WTC11 (cell line): ENCODE measurements at regions not wholly inside any gene's neighbourhood (a gene's known extent, or its start where the extent isn't known, plus 50 kb on each side); places are given as distances from the start of the nearest gene placed in this dataset.

ENCODE experiments used
- ATAC-seq: fragments of 200-7000 bp; cut with Tn5 transposase; 2 replicates; pipeline ENCODE4 v1.10.0; 2021; ENCODE audit warnings: mild to moderate bottlenecking, moderate library complexity
- CTCF ChIA-PET: fragments of 300-600 bp; sonication (Branson Sonifier 250); formaldehyde crosslinking; loops from one replicate; lab custom pipeline; 2021; ENCODE audit warnings: antibody characterized with exemption; lab: Charles Lee
- POLR2A ChIA-PET: fragments of 350-600 bp; sonication (Branson Sonifier 250); formaldehyde crosslinking; loops from one replicate; lab custom pipeline; 2021; ENCODE audit warnings: antibody characterized with exemption; lab: Charles Lee
- DNase-seq: peaks from one replicate; pipeline ENCODE4 v3.0.0; 2021; ENCODE audit warnings: low spot score
- H3K27ac Mint-ChIP-seq: 2 replicates; pipeline ENCODE4 v1.8.0; 2021; ENCODE audit warnings: mixed read lengths
- H3K27me3 Mint-ChIP-seq: 2 replicates; pipeline ENCODE4 v1.8.0; 2021; ENCODE audit warnings: low read depth, mild to moderate bottlenecking, moderate library complexity, mixed read lengths
- H3K36me3 Mint-ChIP-seq: 2 replicates; pipeline ENCODE4 v1.8.0; 2021; ENCODE audit warnings: mixed read lengths
- H3K4me1 Mint-ChIP-seq: 2 replicates; pipeline ENCODE4 v1.8.0; 2022; ENCODE audit warnings: mixed read lengths
- H3K4me3 Mint-ChIP-seq: 2 replicates; pipeline ENCODE4 v1.8.0; 2021; ENCODE audit warnings: mild to moderate bottlenecking, moderate library complexity, mixed read lengths
- H3K9me3 Mint-ChIP-seq: 2 replicates; pipeline ENCODE4 v1.8.0; 2021; ENCODE audit warnings: mixed read lengths
- ATF1 ChIP-seq: sonication (generic); formaldehyde crosslinking; IDR thresholded peaks from 2 replicates; pipeline ENCODE4 v1.8.1; 2023; ENCODE audit warnings: mild to moderate bottlenecking, moderate library complexity, missing genetic modification reagents
- CBFB ChIP-seq: sonication (generic); formaldehyde crosslinking; IDR thresholded peaks from 2 replicates; pipeline ENCODE4 v1.8.1; 2022; ENCODE audit warnings: mild to moderate bottlenecking, low read depth, missing genetic modification reagents
- CREB1 ChIP-seq: sonication (generic); formaldehyde crosslinking; IDR thresholded peaks from 2 replicates; pipeline ENCODE4 v1.8.0; 2023; ENCODE audit warnings: mild to moderate bottlenecking, missing genetic modification reagents
- EMX1 ChIP-seq: fragments of 250-450 bp; sonication (Bioruptor Pico); IDR thresholded peaks from 2 replicates; pipeline ENCODE4 v1.8.0; 2021; ENCODE audit warnings: mild to moderate bottlenecking
- ETV6 ChIP-seq: sonication (generic); formaldehyde crosslinking; IDR thresholded peaks from 2 replicates; pipeline ENCODE4 v1.8.1; 2022; ENCODE audit warnings: mild to moderate bottlenecking, missing genetic modification reagents
- FOXK1 ChIP-seq: sonication (generic); formaldehyde crosslinking; IDR thresholded peaks from 2 replicates; pipeline ENCODE4 v1.8.0; 2022; ENCODE audit warnings: mild to moderate bottlenecking, moderate library complexity, missing genetic modification reagents
- GRHL2 ChIP-seq: fragments of 250-450 bp; sonication (Bioruptor Pico); IDR thresholded peaks from 2 replicates; pipeline ENCODE4 v1.8.0; 2022; ENCODE audit warnings: mild to moderate bottlenecking, moderate library complexity; ENCODE audit not compliant: insufficient replicate concordance, severe bottlenecking
- IRF2 ChIP-seq: sonication (generic); formaldehyde crosslinking; IDR thresholded peaks from 2 replicates; pipeline ENCODE4 v1.8.0; 2022; ENCODE audit warnings: low read depth, missing genetic modification reagents, borderline replicate concordance
- JUN ChIP-seq: sonication (generic); formaldehyde crosslinking; IDR thresholded peaks from 2 replicates; pipeline ENCODE4 v1.8.0; 2023; ENCODE audit warnings: mild to moderate bottlenecking, missing genetic modification reagents
- NFATC4 ChIP-seq: fragments of 250-450 bp; sonication (Bioruptor Pico); IDR thresholded peaks from 2 replicates; pipeline ENCODE4 v1.9.0; 2021; ENCODE audit warnings: mild to moderate bottlenecking
- NFE2L1 ChIP-seq: sonication (generic); formaldehyde crosslinking; IDR thresholded peaks from 2 replicates; pipeline ENCODE4 v1.8.1; 2023; ENCODE audit warnings: missing genetic modification reagents
- NFYB ChIP-seq: sonication (generic); formaldehyde crosslinking; conservative IDR thresholded peaks from 2 replicates; pipeline ENCODE4 v1.8.0; 2022; ENCODE audit warnings: low read depth, missing genetic modification reagents
- NR1H2 ChIP-seq: sonication (generic); formaldehyde crosslinking; IDR thresholded peaks from 2 replicates; pipeline ENCODE4 v1.9.0; 2021; ENCODE audit warnings: mild to moderate bottlenecking, moderate library complexity, missing genetic modification reagents
- SMAD3 ChIP-seq: sonication (generic); formaldehyde crosslinking; IDR thresholded peaks from 2 replicates; pipeline ENCODE4 v1.8.0; 2022; ENCODE audit warnings: missing genetic modification reagents, mild to moderate bottlenecking, borderline replicate concordance
- SMAD4 ChIP-seq: sonication (generic); formaldehyde crosslinking; IDR thresholded peaks from 2 replicates; pipeline ENCODE4 v1.8.0; 2022; ENCODE audit warnings: mild to moderate bottlenecking, missing genetic modification reagents
- TP53 ChIP-seq: sonication (generic); formaldehyde crosslinking; IDR thresholded peaks from 2 replicates; pipeline ENCODE4 v1.8.1; 2023; ENCODE audit warnings: mild to moderate bottlenecking, missing genetic modification reagents
- USF2 ChIP-seq: sonication (generic); formaldehyde crosslinking; IDR thresholded peaks from 2 replicates; pipeline ENCODE4 v1.8.1; 2023; ENCODE audit warnings: mild to moderate bottlenecking, missing genetic modification reagents, moderate library complexity
- ZBTB21 ChIP-seq: sonication (generic); formaldehyde crosslinking; IDR thresholded peaks from 2 replicates; pipeline ENCODE4 v1.8.1; 2023; ENCODE audit warnings: mild to moderate bottlenecking, missing genetic modification reagents, borderline replicate concordance
- ZBTB43 ChIP-seq: sonication (generic); formaldehyde crosslinking; IDR thresholded peaks from 2 replicates; pipeline ENCODE4 v1.8.1; 2023; ENCODE audit warnings: mild to moderate bottlenecking, missing genetic modification reagents
- ZNF281 ChIP-seq: sonication (generic); formaldehyde crosslinking; IDR thresholded peaks from 2 replicates; pipeline ENCODE4 v1.8.0; 2023; ENCODE audit warnings: mild to moderate bottlenecking, missing genetic modification reagents
- ZNF671 ChIP-seq: fragments of 250-450 bp; sonication (Bioruptor Pico); IDR thresholded peaks from 2 replicates; pipeline ENCODE4 v1.8.0; 2021; ENCODE audit warnings: mild to moderate bottlenecking
- TF ChIP-seq, protein P1 (sequence below): sonication (generic); formaldehyde crosslinking; IDR thresholded peaks from 2 replicates; pipeline ENCODE4 v1.8.1; 2023; ENCODE audit warnings: mild to moderate bottlenecking, moderate library complexity, missing genetic modification reagents
- TF ChIP-seq, protein P2 (sequence below): sonication (generic); formaldehyde crosslinking; IDR thresholded peaks from 2 replicates; pipeline ENCODE4 v1.8.1; 2022; ENCODE audit warnings: mild to moderate bottlenecking, missing genetic modification reagents, moderate library complexity, borderline replicate concordance

- H3K27ac Mint-ChIP-seq = no peak overlapping the region
- H3K9me3 Mint-ChIP-seq = peaks cover 52% of the 10 kb centered on the region
- DNase-seq (no peak), ATAC-seq (no peak)
- no peak for TF ChIP-seq NFATC4
- no peak for TF ChIP-seq TP53 (CRISPR knock-in tag)
- TF ChIP-seq ZBTB43 (CRISPR knock-in tag) = no peak
- TF ChIP-seq SMAD3 (CRISPR knock-in tag) = no peak
- TF ChIP-seq GRHL2 = no peak
- no peak for TF ChIP-seq ZNF281 (CRISPR knock-in tag)
- TF ChIP-seq CBFB (CRISPR knock-in tag) = no peak
- TF ChIP-seq, protein P1, sequence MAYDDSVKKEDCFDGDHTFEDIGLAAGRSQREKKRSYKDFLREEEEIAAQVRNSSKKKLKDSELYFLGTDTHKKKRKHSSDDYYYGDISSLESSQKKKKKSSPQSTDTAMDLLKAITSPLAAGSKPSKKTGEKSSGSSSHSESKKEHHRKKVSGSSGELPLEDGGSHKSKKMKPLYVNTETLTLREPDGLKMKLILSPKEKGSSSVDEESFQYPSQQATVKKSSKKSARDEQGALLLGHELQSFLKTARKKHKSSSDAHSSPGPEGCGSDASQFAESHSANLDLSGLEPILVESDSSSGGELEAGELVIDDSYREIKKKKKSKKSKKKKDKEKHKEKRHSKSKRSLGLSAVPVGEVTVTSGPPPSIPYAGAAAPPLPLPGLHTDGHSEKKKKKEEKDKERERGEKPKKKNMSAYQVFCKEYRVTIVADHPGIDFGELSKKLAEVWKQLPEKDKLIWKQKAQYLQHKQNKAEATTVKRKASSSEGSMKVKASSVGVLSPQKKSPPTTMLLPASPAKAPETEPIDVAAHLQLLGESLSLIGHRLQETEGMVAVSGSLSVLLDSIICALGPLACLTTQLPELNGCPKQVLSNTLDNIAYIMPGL (CRISPR knock-in tag) = no peak
- no peak for TF ChIP-seq ATF1 (CRISPR knock-in tag)
- TF ChIP-seq NR1H2 (CRISPR knock-in tag) = no peak
- TF ChIP-seq FOXK1 = no peak
- no peak for TF ChIP-seq ZBTB21 (CRISPR knock-in tag)
- TF ChIP-seq NFYB (CRISPR knock-in tag) = no peak
- TF ChIP-seq ZNF671 = no peak
- no peak for TF ChIP-seq JUN (CRISPR knock-in tag)
- no peak for TF ChIP-seq USF2
- no peak for TF ChIP-seq IRF2
- TF ChIP-seq NFE2L1 = no peak
- H3K36me3 Mint-ChIP-seq = peaks cover 20% of the 10 kb centered on the region
- no peak overlapping the region for H3K4me3 Mint-ChIP-seq
- H3K27me3 Mint-ChIP-seq = 0 out of 2 replicates have a peak, but pooled peaks cover 3% of the 10 kb centered on the region
- H3K4me1 Mint-ChIP-seq = no peaks in the 10 kb centered on the region
- ChIA-PET POLR2A (no interaction called here), CTCF (no interaction called here)
Observed at GRCh38 chr2:136205615-136206014, 87.7 kb upstream of the CXCR4 start.

DNA sequence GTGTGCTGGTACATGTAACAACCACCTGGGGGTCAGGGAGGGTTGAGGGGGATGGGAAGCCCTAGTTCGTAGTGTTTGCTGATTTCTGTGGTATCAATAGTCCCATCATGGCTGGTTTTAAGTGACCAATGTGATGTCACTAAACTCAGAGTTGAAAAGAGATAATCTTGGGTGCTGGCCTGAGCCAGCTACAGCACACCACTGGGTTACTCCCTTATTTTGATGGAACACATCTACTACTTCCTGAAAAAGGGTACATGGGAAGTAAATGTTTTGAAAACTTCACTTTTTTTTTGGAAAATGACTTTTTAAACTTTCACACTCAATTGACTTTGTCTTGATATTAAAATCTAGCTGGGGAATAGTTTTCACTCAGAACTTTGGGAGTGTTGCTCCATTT lies 87.0 kb upstream of the CXCR4 start:
- no peak for DNase-seq
- H3K9me3 Mint-ChIP-seq = peaks cover 47% of the 10 kb centered on the region
- ATAC-seq = no peak
- H3K36me3 Mint-ChIP-seq = peaks cover 20% of the 10 kb centered on the region
- no peak overlapping the region for H3K4me3 Mint-ChIP-seq
- no peaks in the 10 kb centered on the region for H3K4me1 Mint-ChIP-seq
- CTCF ChIA-PET = no interaction called here
- POLR2A ChIA-PET = no interaction called here
- no peak overlapping the region for H3K27ac Mint-ChIP-seq
- no peak for TF ChIP-seq CREB1 (CRISPR knock-in tag)
- TF ChIP-seq, protein P2, sequence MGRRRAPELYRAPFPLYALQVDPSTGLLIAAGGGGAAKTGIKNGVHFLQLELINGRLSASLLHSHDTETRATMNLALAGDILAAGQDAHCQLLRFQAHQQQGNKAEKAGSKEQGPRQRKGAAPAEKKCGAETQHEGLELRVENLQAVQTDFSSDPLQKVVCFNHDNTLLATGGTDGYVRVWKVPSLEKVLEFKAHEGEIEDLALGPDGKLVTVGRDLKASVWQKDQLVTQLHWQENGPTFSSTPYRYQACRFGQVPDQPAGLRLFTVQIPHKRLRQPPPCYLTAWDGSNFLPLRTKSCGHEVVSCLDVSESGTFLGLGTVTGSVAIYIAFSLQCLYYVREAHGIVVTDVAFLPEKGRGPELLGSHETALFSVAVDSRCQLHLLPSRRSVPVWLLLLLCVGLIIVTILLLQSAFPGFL (CRISPR knock-in tag) = no peak
- no peak for TF ChIP-seq ETV6 (CRISPR knock-in tag)
- TF ChIP-seq SMAD4 (CRISPR knock-in tag) = no peak
- no peak for TF ChIP-seq EMX1 (CRISPR knock-in tag)
- 0 out of 2 replicates have a peak, but pooled peaks cover 2% of the 10 kb centered on the region for H3K27me3 Mint-ChIP-seq
